ENCODE measurements at regions not wholly inside any gene's neighbourhood (a gene's known extent, or its start where the extent isn't known, plus 50 kb on each side); places are given as distances from the start of the nearest gene placed in this dataset.

- H3K4me1 Mint-ChIP-seq (ENCODE audit: unreplicated experiment), result peaks cover 4% of the 10 kb centered on the region
- TF ChIP-seq, protein P1, sequence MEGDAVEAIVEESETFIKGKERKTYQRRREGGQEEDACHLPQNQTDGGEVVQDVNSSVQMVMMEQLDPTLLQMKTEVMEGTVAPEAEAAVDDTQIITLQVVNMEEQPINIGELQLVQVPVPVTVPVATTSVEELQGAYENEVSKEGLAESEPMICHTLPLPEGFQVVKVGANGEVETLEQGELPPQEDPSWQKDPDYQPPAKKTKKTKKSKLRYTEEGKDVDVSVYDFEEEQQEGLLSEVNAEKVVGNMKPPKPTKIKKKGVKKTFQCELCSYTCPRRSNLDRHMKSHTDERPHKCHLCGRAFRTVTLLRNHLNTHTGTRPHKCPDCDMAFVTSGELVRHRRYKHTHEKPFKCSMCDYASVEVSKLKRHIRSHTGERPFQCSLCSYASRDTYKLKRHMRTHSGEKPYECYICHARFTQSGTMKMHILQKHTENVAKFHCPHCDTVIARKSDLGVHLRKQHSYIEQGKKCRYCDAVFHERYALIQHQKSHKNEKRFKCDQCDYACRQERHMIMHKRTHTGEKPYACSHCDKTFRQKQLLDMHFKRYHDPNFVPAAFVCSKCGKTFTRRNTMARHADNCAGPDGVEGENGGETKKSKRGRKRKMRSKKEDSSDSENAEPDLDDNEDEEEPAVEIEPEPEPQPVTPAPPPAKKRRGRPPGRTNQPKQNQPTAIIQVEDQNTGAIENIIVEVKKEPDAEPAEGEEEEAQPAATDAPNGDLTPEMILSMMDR (IDR thresholded peaks at IDR 0.05; ENCODE audit: unreplicated experiment), result no peak
- no peak overlapping the region for H3K4me3 Mint-ChIP-seq (ENCODE audit: unreplicated experiment)
- H3K9me3 Mint-ChIP-seq (ENCODE audit: unreplicated experiment), result no peaks in the 10 kb centered on the region
- no peak for DNase-seq (ENCODE audit: low spot score)
- H3K27ac Mint-ChIP-seq (ENCODE audit: unreplicated experiment), result no peak overlapping the region
- H3K27me3 Mint-ChIP-seq (ENCODE audit: unreplicated experiment), result no peaks in the 10 kb centered on the region
- H3K36me3 Mint-ChIP-seq (ENCODE audit: low read depth, unreplicated experiment), result no peaks in the 10 kb centered on the region
Observed at GRCh38 chr9:18362901-18363685, 110.9 kb upstream of the ADAMTSL1 start.

- H3K9me3 Mint-ChIP-seq (ENCODE audit: unreplicated experiment), result no peaks in the 10 kb centered on the region
- no peak overlapping the region for H3K27ac Mint-ChIP-seq (ENCODE audit: unreplicated experiment)
- H3K4me1 Mint-ChIP-seq (ENCODE audit: unreplicated experiment), result no peaks in the 10 kb centered on the region
- H3K36me3 Mint-ChIP-seq (ENCODE audit: low read depth, unreplicated experiment), result no peaks in the 10 kb centered on the region
- H3K4me3 Mint-ChIP-seq (ENCODE audit: unreplicated experiment), result no peak overlapping the region
- DNase-seq (ENCODE audit: low spot score), result no peak
- H3K27me3 Mint-ChIP-seq (ENCODE audit: unreplicated experiment), result no peaks in the 10 kb centered on the region
- TF ChIP-seq, protein P1 (IDR thresholded peaks at IDR 0.05; ENCODE audit: unreplicated experiment), result no peak
Observed at GRCh38 chr9:18365651-18366050, 108.3 kb upstream of the ADAMTSL1 start.

DNA sequence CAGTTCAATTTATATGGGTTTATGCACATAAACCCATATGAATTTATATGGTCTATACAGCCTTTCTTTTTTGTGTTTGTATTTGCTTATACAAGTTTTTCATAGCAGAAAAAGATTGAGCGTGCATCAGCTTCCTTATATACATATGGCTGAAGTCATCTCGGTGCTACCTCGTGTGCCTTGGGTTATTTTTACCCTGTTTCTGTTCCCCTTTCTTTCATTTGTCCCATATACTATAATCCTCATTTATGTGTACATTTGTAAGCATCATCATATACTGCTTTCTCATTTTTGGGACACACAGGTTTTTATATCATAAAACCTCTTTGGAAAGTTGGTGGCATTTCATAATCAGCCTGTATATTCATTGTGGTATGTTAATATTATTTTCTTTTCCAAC, 107.8 kb upstream of the ADAMTSL1 start:
- H3K9me3 Mint-ChIP-seq (ENCODE audit: unreplicated experiment), result no peaks in the 10 kb centered on the region
- no peak overlapping the region for H3K4me3 Mint-ChIP-seq (ENCODE audit: unreplicated experiment)
- no peak overlapping the region for H3K27ac Mint-ChIP-seq (ENCODE audit: unreplicated experiment)
- no peaks in the 10 kb centered on the region for H3K36me3 Mint-ChIP-seq (ENCODE audit: low read depth, unreplicated experiment)
- H3K4me1 Mint-ChIP-seq (ENCODE audit: unreplicated experiment), result no peaks in the 10 kb centered on the region
- TF ChIP-seq, protein P1 (IDR thresholded peaks at IDR 0.05; ENCODE audit: unreplicated experiment), result no peak
- DNase-seq (ENCODE audit: low spot score), result no peak
- H3K27me3 Mint-ChIP-seq (ENCODE audit: unreplicated experiment), result no peaks in the 10 kb centered on the region

GRCh38 chr9:18368206-18368605, 105.7 kb upstream of the ADAMTSL1 start:
- no peak overlapping the region for H3K4me3 Mint-ChIP-seq (ENCODE audit: unreplicated experiment)
- H3K4me1 Mint-ChIP-seq (ENCODE audit: unreplicated experiment), result no peaks in the 10 kb centered on the region
- H3K27ac Mint-ChIP-seq (ENCODE audit: unreplicated experiment), result no peak overlapping the region
- no peaks in the 10 kb centered on the region for H3K36me3 Mint-ChIP-seq (ENCODE audit: low read depth, unreplicated experiment)
- H3K9me3 Mint-ChIP-seq (ENCODE audit: unreplicated experiment), result no peaks in the 10 kb centered on the region
- no peak for DNase-seq (ENCODE audit: low spot score)
- H3K27me3 Mint-ChIP-seq (ENCODE audit: unreplicated experiment), result no peaks in the 10 kb centered on the region
- TF ChIP-seq, protein P1 (IDR thresholded peaks at IDR 0.05; ENCODE audit: unreplicated experiment), result no peak

DNA sequence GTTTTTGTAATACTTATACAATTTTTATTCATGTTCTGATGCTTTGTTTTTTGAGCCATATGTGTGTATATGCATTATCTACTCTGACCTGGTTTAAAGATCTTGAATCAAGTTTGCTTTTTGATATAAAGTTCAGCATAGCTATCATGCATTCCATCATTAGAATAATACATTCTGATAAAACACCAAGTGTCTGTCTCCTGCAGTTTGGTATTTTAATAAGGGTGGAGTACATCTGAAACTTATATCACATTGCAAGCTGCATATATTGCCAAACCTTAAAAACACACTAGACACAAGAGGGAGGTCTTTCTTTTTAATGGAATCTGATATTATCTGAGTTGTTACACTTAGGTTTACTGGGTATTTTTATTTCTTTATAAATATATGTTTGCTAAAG, 102.8 kb upstream of the ADAMTSL1 start:
- no peak for DNase-seq (ENCODE audit: low spot score)
- H3K27ac Mint-ChIP-seq (ENCODE audit: unreplicated experiment), result no peak overlapping the region
- H3K36me3 Mint-ChIP-seq (ENCODE audit: low read depth, unreplicated experiment), result no peaks in the 10 kb centered on the region
- no peak overlapping the region for H3K4me3 Mint-ChIP-seq (ENCODE audit: unreplicated experiment)
- TF ChIP-seq, protein P1 (IDR thresholded peaks at IDR 0.05; ENCODE audit: unreplicated experiment), result no peak
- H3K9me3 Mint-ChIP-seq (ENCODE audit: unreplicated experiment), result no peaks in the 10 kb centered on the region
- H3K4me1 Mint-ChIP-seq (ENCODE audit: unreplicated experiment), result no peaks in the 10 kb centered on the region
- peaks cover under 1% of the 10 kb centered on the region for H3K27me3 Mint-ChIP-seq (ENCODE audit: unreplicated experiment)

Data from endothelial cell (in vitro differentiated cells).